CD4-positive, alpha-beta T cell treated with Interleukin-15 for 1 hour (primary cell): ENCODE measurements at regions not wholly inside any gene's neighbourhood (a gene's known extent, or its start where the extent isn't known, plus 50 kb on each side); places are given as distances from the start of the nearest gene placed in this dataset.

Experiments used
- DNase-seq: peaks from one replicate; pipeline ENCODE4 v3.0.0-alpha.2; 2020

DNA sequence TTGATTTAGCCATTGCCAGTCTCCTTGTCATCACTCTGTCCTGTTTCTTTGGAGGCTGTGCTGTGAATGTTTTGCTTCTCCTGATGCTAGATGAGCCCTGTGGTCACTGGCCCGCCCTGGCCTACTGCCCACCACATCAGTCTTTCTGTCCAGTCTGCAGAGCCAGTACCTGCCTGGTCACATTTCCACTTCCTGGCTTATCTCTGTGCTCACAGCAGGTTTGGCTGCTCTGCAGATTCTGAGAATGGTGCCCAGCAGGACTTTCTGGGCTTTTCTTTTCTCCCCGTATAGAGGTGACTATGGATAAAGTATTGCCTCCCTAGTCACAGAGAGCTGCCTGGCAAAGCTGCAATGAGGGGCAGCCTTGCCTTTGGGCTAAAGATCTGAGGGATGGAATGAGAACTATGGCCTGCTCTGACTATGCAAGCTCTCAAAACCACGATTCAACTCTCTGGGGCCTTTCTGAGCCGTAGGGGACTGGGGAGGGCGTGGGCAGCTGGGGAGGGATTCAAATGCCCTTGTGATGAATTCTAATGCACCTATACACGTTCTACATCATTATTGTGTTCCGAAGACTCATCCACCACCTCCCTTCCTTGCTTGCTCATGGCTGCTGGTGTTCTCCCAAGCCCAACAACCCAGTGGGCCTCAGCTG lies 410.4 kb upstream of the NPVF start:
- no peak for DNase-seq

DNA sequence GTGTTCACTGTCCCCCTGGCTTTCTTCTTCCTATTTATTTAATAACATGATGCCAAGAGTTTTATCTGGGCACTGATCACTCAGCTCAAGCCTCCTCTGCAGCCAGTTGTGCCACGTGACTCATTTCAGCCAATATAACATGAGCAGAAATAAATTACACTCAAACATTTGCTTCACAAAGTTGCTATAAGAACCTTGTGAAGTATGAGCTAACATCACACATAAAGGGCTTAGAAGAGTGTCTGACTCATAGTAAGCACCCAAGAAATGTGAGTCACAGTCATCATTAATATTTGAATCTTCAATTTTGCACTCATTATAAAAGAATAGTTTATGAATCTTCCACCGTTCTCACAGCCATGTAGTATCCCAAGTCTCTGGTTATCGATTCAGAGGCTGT lies 414.6 kb upstream of the NPVF start:
- no peak for DNase-seq

DNA sequence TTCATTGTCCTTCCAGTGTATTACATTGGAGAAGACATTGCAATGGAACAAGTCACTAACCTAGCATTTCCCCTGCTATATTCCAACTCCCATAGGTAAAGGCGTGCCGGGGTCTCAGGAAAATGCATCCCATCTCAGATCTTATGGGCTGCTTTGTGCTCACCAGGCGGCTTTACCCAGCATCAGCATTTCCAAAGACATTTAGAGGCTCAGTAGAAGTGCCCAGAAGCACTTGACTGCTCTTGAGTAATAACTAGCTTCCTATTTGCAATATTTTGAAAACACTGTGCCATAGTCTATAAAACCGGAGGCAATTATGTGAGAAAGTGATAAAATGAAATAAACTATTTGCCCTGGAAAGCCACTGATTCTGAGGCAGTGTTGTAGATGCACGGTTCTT lies 415.0 kb upstream of the NPVF start:
- DNase-seq = no peak

DNA sequence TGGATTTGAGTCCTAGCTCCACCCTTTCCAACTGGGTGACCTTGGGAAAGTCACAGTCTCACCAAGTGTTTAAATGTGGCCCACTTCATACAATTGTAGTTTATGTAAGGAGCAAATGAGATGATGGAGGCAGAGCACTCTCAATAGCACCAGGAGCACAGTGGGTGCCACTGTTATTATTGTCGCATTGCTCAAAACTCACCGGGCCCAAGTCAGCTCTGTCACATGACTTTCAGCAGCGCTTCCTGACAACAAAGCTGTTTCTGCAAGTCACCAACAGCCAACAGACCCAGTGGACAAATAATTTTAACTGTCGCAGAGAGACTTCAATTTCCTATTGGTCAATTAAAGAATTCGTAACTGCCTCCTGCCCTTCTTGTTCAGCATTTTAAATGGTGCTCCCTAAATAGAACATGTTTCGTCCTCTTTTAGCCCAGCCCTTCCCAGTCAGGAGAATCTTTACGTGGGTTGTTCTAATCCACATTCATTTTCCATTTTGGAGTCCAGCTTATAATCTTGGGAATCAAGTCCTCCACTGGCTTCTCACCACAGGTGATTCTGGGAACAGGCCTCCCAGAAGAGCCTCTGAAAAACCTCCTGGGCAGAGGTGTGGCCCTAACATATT lies 415.6 kb upstream of the NPVF start:
- no peak for DNase-seq

DNA sequence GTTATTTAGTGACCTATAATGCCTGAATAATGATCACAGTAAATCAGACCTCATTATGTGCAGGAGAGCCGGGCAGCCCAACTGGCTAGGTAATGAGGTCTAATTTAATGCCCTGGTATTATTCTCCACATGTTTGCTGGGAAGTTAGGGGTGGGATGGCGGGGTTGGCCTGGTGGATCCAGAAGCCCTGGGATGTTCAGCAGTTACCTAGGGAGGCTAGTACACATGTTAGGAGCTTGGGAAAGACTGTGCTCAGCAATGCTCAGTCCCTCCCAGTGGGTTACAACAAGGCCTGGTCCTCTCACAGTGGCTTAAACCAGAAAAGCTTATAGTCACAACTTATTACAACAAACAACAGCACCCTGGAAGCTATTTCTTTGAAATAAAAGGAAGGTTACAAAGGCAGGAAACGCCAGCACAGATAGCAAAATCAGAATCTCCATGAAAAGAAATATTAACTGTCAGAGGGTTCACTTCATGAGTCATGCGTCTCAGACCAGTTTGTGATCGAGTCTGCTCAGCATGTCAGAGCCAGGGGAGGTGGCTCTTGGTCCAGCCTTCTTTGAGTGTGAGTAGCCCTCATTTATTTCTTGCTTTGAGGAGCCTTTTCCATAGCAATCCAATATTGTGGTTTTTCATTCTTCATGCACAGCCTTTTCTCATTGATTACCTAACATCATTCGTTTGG lies 418.6 kb upstream of the NPVF start:
- DNase-seq = no peak

DNA sequence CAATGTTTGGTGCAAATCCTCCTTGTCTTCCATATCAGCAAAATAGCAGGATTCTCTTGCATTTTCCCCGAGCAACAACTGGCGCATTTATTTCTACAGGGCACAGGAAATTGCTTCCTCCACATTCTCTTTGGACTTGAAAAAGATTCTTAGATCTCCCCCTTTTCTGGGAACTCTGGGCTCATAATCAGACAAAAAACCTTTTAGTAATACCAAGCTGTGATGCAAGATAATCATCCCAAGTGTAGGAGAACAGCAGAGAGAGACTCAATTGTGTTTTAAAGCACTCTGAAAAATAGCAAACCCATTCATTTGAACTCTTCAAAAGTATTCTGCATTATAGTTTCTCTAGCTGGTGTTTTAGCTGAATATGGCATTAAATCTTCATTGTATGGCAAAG lies 419.6 kb upstream of the NPVF start:
- no peak for DNase-seq

DNA sequence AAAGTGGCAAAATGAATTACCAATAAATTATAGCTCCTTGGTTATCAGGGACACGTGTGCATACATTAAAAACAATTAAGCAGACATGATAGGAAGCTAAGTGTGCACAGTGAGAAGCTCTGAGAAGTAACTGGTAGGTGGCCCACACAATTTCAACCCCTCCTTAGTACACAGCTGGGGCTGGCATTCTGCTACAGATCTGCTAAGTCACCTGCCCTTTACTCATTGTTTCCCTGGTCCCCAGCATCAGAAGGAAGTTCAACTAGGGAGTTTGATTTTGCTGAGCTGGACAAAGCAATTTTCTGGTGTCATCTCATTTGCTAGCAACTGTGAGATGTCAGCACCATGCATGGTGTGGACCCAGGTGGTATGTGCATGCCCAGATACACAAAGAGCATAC lies 424.1 kb upstream of the NPVF start:
- DNase-seq = no peak

DNA sequence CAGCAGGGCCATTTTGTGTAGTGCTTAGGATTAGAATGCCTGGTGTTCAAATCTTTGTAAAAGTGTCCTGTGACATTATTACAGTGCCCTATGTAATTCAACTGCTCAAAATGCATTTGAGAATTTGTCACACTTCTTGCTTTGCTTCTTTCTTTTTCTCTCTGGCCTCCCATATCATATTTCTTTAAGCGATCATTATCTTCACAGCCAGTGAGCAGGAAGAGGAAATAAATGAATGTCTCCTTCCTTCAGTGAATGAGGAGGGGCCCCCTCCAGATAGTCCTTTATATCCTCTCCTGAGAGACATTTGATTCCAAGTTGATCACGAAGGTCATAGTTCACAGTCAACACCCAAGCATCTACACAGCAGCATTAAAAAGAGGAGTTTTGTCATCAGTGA lies 425.1 kb upstream of the NPVF start:
- DNase-seq = no peak

DNA sequence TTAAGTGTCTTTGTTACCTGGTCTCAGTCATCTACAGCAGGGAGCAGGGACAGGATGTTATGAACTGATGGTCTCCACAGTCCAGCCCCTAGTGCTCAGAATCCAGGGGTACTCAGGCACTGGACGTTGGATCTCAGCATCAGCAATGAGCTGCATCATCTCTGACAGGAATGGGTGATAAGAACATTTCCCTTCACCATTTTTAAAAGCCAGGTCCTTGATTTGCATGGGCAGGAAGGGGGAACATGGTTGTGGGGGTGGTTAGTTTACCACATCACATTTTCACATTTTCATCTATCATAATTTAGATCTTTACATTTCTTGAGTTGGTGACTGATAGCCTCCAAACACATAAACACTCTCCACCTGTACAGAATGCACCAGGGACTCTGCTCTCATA lies 427.8 kb upstream of the NPVF start:
- DNase-seq = no peak

DNA sequence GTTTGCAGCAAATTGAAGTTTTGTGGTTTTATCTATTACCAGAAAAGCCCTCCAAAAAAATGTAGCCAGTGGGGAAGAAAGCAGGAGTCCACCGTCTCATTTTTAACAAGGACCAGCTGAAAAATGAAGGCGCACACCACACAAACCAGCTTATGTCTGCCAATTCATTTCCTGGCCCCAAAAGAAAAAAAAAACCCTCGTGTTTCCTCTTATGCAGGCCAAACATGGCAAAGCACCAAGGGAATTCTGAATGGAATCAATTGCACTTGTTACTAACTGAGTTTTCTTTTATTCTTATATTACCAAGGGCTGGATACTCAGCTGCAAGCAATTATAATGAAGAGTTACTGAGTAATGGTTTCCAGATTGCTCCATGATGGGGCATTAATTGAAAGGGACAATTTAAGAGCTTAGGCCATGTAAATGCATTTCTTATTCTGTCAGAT lies 428.3 kb upstream of the NPVF start:
- DNase-seq = no peak

DNA sequence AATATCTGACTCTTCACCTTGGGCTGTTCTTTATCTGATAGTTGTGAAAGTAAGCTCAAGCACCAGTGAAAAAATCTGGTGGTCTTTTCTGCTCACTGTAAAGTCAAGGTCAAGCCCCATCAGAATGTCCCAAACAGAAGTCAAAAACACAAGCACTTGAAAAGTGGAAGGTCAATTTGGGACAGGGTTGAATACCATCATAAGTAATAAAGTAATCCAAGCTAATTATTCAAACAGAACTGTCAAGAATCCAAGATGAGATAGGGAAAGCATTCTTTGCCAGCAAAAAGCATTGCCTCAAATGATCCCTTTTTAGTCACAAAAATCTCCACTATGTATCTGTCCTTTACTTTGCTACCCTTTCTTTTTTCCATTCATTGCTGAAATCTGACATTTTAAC lies 430.1 kb upstream of the NPVF start:
- no peak for DNase-seq

DNA sequence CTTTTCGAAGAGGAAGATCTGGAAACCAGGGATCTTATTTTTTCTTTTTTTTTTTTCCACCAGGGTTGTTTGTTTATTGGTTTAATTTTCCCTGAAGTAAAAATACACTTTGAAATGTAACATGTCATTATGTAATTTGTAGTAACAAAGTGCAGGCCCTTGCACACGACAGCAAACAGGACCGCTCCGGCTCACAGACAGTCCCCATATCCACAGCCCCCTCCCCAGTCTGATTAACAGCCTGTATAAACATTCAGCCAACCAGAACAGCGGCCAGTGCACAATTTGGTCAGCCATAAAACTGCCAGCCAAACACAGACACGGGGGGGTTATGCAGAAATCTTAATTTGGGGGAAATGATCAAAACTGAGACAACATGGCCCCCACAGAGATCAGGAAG lies 431.6 kb upstream of the NPVF start:
- DNase-seq = no peak

DNA sequence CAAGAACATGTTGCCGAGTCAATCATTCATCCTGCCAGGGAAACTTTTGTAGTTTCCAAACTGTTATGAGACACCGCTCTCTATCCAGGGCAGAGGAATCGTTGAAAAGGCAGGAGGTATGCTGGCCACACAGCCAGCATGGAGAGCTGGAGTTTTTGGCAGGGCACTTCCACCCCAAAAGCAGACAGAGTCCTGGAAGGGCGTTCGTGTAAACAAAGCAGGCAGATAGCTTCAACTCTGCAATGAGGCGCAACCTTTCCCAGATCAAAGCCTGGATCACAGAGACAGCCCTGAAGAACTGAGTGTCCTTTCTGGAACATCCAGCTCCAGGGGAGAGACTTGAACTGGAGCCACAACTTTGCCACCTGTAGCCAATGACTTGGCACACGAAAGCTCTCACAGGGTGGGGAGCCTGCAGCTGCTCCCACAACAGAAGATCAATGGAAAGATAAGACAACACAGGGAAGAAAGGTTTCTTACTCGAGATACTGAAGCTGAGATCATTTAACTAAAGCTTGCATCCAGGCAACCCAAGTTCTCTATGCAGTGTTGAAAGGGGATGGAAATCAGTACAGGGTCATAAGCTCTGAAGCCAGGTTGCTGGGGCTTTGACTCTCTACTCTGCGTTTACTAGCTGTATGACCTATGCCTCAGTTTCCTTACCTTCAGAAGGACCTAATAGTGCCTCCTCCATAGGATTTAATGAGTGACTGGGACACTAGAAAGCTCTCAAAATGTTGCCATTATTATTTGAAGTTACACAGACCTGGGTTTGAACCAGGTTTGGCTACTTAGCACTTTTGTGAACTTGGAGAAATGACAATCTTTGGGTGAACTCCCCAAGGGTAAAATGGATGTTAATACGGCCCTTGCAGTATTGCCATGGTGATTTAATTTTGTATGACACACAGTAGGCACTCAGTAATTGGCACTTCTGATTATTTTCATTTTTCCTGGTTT lies 434.8 kb upstream of the NPVF start:
- DNase-seq = no peak

DNA sequence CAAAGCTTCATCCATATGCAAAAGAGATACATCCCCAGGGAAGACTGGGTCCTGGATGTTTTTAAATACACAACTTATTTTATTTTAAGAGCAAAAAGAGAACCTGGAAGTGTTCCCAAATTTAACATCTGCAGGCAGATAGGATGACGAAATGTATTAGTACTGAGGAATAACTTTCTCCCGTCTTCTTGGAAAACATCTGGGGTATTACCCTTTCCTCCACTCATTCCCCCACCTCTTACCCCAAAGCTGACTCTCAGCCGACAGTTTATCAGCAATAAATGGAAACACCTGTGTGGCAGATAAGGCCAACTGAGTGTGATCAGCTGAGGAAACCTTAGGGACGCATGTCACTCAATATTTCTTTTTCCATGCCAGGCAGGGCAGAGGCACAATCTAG lies 435.6 kb upstream of the NPVF start:
- no peak for DNase-seq

DNA sequence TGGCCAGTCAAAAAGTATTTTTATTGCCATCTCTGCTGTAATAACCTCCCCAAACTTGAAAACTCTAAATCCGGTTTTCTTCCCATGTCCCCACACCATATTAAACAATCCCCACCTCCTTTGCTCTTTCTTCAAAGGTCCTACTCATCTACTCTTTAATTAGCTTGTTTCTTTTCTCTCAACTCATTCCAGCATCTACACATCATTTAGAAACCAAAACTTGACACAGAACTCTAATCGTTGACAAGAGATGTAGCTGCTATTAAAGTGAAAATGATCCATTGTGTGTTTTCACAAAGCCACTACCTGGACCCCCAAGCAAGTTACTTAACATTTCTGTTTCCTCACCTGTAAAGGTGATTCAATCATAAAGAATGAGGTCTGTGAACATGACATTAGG lies 436.3 kb upstream of the NPVF start:
- DNase-seq = no peak

DNA sequence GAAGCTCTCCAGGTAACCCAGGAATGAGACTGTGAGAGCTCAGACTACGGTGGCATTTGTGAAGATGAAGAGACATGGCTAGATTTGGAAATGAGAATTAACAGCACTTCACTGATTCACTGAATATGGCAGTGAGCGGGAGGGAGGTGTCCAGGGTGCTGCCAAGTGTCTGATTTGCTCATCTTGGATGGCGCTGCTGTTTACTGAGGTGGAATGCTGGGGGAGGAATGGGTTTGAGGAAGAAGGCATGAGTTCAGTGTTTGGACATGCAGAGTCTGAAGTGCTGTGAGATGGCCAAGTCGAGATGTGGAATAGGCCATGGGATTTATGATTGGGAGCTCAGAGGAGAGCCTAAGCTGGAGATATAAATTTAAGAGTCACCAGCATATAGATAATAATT lies 437.1 kb upstream of the NPVF start:
- no peak for DNase-seq

DNA sequence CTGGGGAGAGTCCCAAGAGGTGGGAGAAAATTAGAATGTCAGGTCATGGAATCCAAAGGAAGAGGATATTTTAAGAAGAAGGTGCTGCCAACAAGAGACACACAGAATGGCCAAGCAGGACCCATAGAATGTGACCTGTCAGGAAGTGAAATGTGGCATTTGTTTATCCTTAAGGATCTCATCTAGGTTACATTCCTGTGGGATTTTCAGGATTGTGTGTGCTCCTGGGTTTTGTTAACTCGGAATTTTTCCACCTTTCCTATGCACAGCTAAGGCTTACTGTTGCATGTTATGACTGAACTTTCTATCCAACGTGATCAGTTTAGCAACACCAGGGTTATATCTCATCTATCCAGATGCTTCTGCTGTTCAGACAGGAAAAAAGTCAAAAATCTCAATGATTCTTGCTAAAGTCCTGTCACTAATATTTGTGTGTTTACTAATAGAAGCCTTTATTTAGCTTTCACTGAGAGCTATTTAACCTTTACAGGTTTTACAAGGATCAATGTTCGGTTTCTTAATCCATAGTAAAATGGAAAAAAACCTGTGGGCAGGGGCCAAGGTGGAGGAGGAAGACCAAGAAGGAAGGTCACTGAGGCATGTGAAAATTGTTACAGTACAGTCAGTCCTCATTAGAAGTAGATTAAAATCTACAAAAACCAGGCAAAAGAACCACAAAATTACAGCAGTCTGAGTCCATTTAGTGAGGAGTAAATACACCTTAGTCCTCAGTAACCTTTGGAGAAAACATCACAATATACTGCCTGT lies 437.8 kb upstream of the NPVF start:
- no peak for DNase-seq

DNA sequence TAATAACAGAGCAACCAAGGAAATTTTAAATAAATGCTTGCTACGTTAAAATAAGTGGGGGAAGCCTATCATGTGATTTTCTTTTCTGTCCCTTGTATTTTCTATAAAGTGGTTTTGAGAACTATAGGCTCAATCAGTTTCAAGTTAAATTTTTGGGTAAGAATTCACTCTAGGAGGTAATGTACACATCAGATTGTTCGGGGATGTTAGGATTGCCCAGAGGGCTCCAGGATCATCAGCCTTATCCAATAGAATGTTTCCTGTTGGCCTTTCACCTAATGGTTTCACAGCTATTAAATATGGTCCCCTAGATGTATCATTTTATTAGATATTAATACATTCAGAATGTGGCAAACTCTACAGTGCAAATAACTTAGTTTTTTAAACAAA lies 438.4 kb upstream of the NPVF start:
- DNase-seq = no peak

DNA sequence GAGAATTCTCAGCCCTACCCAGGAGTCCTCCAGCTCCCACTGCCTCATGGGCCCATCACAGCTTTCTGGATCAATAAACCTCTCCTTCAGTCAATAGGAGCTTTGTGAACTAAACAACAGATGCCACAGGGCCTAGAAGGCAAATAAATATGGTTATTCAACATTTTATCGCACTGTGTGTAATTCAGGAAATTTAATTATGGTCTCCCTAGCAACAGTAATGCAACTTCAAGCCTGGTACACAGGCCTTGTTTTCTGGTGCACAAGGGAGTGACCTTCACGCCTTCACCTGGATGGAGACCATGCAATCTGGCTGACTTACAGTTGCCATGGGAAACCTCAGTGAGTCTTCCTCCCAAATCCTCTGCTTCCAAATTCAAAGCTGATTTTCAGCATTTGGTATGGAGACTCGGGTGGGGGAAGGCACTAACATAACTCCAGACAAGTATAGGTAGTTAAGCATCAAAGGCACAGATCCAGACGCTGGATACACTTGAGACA lies 441.0 kb upstream of the NPVF start:
- no peak for DNase-seq

DNA sequence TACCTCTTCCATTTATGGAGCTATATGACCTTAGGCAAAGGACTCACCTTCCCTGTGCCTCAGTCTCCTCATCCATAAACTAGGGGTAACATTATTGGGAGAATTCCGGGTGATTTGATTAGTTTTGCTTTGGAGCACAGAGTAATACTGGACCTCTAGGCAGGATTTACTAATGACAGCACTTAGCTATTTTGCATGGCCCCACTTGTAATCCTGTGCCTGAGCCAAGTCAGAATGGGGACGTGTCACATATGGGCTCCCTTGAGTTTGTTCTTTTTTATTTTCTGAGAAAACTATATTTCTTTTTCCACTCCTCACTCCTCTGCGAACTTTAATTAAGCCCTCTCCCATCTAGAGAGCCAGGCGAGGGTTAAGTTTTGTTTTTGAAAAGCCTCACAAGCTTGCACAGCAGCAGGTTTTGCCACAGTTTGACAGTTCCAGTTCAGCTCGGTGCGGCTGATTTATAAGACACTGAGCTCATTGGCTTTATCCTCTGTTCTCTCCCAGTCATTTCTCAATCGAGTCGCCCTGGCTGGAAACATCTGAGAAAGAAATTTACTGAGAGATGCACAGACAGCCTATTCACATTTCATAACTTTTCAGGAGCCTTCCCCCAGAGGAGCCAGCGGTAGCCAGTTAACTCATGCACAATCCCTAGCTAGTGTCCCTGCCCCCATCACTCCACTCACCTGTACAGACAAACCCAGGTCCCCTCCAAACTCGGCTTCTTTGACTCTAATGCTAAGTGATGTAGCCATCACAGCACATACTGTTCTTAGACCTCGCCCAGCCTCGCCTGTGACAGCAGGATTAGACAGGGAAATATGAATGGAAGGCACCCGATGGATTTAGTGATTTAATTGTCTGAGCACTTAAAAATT lies 441.9 kb upstream of the NPVF start:
- DNase-seq = no peak

DNA sequence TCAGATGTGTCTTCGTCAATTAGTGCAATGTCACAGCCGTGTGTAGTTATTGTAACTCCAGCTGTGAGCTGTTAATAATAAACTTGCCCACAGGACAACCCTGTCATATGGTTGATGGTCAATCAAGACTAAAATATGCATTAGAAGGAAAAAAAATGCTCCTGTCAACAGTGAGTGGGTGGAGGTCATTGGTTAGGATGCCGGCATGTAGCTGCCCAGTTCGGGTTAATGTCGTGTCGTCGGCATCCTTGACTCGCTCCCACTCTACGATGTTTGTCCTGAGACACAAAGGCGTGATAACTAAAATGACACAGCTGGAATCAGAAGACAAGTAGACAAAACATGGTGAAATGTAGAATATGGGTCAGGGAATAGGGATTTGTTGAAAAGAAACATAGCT lies 442.8 kb upstream of the NPVF start:
- no peak for DNase-seq
